ENCODE measurements at regions not wholly inside any gene's neighbourhood (a gene's known extent, or its start where the extent isn't known, plus 50 kb on each side); places are given as distances from the start of the nearest gene placed in this dataset.

DNA sequence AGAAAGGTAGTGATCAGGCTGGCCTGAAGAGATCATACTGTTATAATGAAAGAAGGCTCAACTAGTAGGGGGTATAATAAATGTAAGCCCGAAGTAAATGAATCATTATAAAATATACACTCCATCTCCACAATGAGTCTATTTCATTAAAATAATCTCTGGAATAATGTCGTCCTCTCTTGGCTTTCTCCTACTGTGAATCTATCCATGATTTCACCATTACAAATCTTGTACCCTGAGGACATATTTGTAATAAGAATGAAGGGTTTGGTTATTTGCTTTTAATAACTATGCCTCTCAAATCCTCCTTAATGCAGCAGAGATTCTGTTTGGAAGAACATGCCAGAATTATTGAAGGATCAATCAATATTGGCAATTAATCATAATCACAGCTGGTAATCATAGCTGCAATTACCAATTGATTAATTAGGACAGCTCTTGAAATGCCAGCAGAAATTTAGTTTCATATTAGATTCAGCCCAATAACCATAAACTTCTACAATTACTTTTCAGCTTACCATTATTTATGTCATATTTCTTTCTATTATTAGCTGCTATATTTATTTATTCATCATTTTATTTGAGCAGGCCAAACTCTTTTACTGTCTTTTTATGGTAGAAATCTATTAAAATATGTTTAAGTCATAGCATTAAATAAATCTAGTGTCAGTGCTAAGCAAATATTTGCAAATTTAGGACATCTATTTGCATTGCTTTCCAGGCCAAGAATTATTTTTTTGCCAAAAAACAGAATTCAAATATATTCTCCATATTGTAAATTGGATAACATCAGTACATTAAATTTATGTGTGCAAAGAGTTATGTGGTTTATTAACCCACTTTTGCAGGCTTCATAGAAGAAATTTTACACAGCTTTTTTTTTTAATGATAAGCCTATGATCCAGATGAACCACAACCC is 588.4 kb upstream of the LRRC4C start:
- no peak for DNase-seq (ENCODE audit: low spot score)
- TF ChIP-seq, protein P1, sequence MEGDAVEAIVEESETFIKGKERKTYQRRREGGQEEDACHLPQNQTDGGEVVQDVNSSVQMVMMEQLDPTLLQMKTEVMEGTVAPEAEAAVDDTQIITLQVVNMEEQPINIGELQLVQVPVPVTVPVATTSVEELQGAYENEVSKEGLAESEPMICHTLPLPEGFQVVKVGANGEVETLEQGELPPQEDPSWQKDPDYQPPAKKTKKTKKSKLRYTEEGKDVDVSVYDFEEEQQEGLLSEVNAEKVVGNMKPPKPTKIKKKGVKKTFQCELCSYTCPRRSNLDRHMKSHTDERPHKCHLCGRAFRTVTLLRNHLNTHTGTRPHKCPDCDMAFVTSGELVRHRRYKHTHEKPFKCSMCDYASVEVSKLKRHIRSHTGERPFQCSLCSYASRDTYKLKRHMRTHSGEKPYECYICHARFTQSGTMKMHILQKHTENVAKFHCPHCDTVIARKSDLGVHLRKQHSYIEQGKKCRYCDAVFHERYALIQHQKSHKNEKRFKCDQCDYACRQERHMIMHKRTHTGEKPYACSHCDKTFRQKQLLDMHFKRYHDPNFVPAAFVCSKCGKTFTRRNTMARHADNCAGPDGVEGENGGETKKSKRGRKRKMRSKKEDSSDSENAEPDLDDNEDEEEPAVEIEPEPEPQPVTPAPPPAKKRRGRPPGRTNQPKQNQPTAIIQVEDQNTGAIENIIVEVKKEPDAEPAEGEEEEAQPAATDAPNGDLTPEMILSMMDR (conservative IDR thresholded peaks at IDR 0.05; ENCODE audit: low read length) = no peak
- TF ChIP-seq EZH2phosphoT487 (IDR thresholded peaks at IDR 0.05; ENCODE audit: borderline replicate concordance, low read depth, low read length) = no peak
- ChIA-PET CTCF (ENCODE audit: unreplicated experiment) (no interaction called here), POLR2A (interaction anchor here (0.9 kb wide), 1 partner anchor 32 kb away, joined by 3 read pairs; no protein-coding TSS in a partner anchor)
- Histone ChIP-seq H3K9me2 (ENCODE audit: insufficient read depth, low read length) (no peaks in the 10 kb centered on the region), H3K9me3 (ENCODE audit: low read length) (no peaks in the 10 kb centered on the region; the same call in 1 of the 2 replicates), H2AFZ (ENCODE audit: low read length) (no peak overlapping the region), H4K20me1 (ENCODE audit: insufficient read depth, low read length) (no peaks in the 10 kb centered on the region), H3K79me2 (ENCODE audit: insufficient read depth, low read depth, low read length) (no peaks in the 10 kb centered on the region), H3K4me2 (ENCODE audit: low read length) (no peak overlapping the region), H3K36me3 (ENCODE audit: insufficient read depth, low read length) (no peaks in the 10 kb centered on the region), H3K27ac (ENCODE audit: low read depth, low read length, poor library complexity, severe bottlenecking) (no peak overlapping the region), H3K4me3 (ENCODE audit: low read depth, low read length, poor library complexity, severe bottlenecking) (no peak overlapping the region), H3K4me1 (ENCODE audit: insufficient read depth, low read length, poor library complexity, severe bottlenecking) (no peaks in the 10 kb centered on the region)
- intact Hi-C loops (cut with micrococcal nuclease; ENCODE audit: unreplicated experiment) = no loop called here
- no TSS peak for BruUV-seq (replicated peaks)

DNA sequence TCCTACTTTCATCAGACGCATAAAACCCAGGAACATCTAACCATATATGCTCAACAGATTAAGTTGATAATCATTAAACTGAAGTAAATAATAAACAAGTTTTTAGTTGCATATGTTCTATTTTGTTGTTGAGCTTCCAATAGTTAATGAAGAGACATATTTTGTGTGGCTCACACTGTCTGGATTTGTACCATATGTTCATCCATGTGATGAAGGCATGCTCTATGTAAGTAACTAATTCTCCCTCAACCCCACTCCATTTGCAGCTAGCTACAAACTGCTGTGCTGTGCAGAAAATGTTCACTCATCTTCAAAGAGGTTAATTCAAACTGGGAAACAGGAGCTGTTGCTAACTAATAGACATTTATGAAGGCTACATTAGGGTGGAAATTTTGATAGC is 589.7 kb upstream of the LRRC4C start:
- intact Hi-C loops (cut with micrococcal nuclease; ENCODE audit: unreplicated experiment) = no loop called here
- no peak for TF ChIP-seq EZH2phosphoT487 (IDR thresholded peaks at IDR 0.05; ENCODE audit: borderline replicate concordance, low read depth, low read length)
- TF ChIP-seq, protein P1 (conservative IDR thresholded peaks at IDR 0.05; ENCODE audit: low read length) = no peak
- Histone ChIP-seq H3K27ac (ENCODE audit: low read depth, low read length, poor library complexity, severe bottlenecking) (no peak overlapping the region), H3K4me2 (ENCODE audit: low read length) (no peak overlapping the region), H3K79me2 (ENCODE audit: insufficient read depth, low read depth, low read length) (no peaks in the 10 kb centered on the region), H2AFZ (ENCODE audit: low read length) (no peak overlapping the region), H3K4me3 (ENCODE audit: low read depth, low read length, poor library complexity, severe bottlenecking) (no peak overlapping the region), H3K9me2 (ENCODE audit: insufficient read depth, low read length) (no peaks in the 10 kb centered on the region), H3K9me3 (ENCODE audit: low read length) (no peaks in the 10 kb centered on the region), H4K20me1 (ENCODE audit: insufficient read depth, low read length) (no peaks in the 10 kb centered on the region), H3K4me1 (ENCODE audit: insufficient read depth, low read length, poor library complexity, severe bottlenecking) (no peaks in the 10 kb centered on the region), H3K36me3 (ENCODE audit: insufficient read depth, low read length) (no peaks in the 10 kb centered on the region)
- no TSS peak for BruUV-seq (replicated peaks)
- CTCF ChIA-PET (ENCODE audit: unreplicated experiment) = no interaction called here
- POLR2A ChIA-PET = no interaction called here
- DNase-seq (ENCODE audit: low spot score) = no peak

DNA sequence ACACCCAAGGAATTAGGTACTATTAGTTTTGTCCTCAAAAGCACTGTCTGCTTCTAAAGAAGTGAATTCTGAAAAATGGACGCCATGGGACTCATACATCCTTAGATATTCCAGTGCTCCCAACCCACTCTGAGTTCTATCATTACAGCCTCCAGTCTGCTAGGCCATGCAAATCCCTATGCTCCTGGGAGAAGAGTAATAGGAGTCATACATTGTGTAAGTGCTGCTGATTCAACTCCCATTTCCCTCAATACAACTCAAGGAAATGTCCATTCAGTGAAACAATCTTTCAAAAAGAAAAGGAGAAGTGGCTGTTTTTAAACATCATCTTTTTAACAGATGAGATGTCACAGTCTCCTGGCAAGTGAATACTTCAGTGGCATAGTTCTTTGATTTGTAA is 590.2 kb upstream of the LRRC4C start:
- Histone ChIP-seq H3K79me2 (ENCODE audit: insufficient read depth, low read depth, low read length) (no peaks in the 10 kb centered on the region), H3K9me2 (ENCODE audit: insufficient read depth, low read length) (no peaks in the 10 kb centered on the region), H3K4me2 (ENCODE audit: low read length) (no peak overlapping the region), H4K20me1 (ENCODE audit: insufficient read depth, low read length) (no peaks in the 10 kb centered on the region), H3K4me3 (ENCODE audit: low read depth, low read length, poor library complexity, severe bottlenecking) (no peak overlapping the region), H3K27ac (ENCODE audit: low read depth, low read length, poor library complexity, severe bottlenecking) (no peak overlapping the region), H3K4me1 (ENCODE audit: insufficient read depth, low read length, poor library complexity, severe bottlenecking) (no peaks in the 10 kb centered on the region), H2AFZ (ENCODE audit: low read length) (no peak overlapping the region), H3K9me3 (ENCODE audit: low read length) (no peaks in the 10 kb centered on the region), H3K36me3 (ENCODE audit: insufficient read depth, low read length) (no peaks in the 10 kb centered on the region)
- TF ChIP-seq, protein P1 (conservative IDR thresholded peaks at IDR 0.05; ENCODE audit: low read length) = no peak
- no peak for TF ChIP-seq EZH2phosphoT487 (IDR thresholded peaks at IDR 0.05; ENCODE audit: borderline replicate concordance, low read depth, low read length)
- ChIA-PET POLR2A (no interaction called here), CTCF (ENCODE audit: unreplicated experiment) (no interaction called here)
- BruUV-seq (replicated peaks) = no TSS peak
- intact Hi-C loops (cut with micrococcal nuclease; ENCODE audit: unreplicated experiment) = no loop called here
- DNase-seq (ENCODE audit: low spot score) = no peak

Measured in OCI-LY7 (cell line).